SK-N-SH (cell line): ENCODE measurements at regions not wholly inside any gene's neighbourhood (a gene's known extent, or its start where the extent isn't known, plus 50 kb on each side); places are given as distances from the start of the nearest gene placed in this dataset.

Experiments
- CTCF ChIA-PET: fragments of 300-600, 350-600 bp; formaldehyde crosslinking; extraction: SDS; loops from one replicate; lab custom pipeline; 2021; lab: Yijun Ruan, JAX
- POLR2A ChIA-PET: fragments of 350-600 bp; sonication (Branson Sonifier 250); formaldehyde crosslinking; extraction: SDS; loops from one replicate; lab custom pipeline; 2020; ENCODE audit warnings: antibody characterized with exemption, inconsistent platforms; lab: Yijun Ruan, JAX
- DNase-seq: peaks from one replicate; pipeline ENCODE4 v3.0.0; 2012
- H2AFZ ChIP-seq: fragments of 200-600 bp; sonication (generic); 2 replicates; pipeline ENCODE4 v1.8.1; 2016; ENCODE audit warnings: antibody characterized with exemption, mild to moderate bottlenecking, low read depth
- H3F3A ChIP-seq: fragments of 200-600 bp; sonication (generic); replicated peaks from 2 replicates; pipeline ENCODE3; 2016; ENCODE audit warnings: antibody characterized with exemption, mild to moderate bottlenecking; ENCODE audit not compliant: insufficient read depth
- H3K27ac ChIP-seq, 2 experiments: fragments of 200-500 bp in 1 of 2; fragments of 200-600 bp in 1 of 2; sonication (Bioruptor generic) in 1 of 2; sonication (generic), shearing (Covaris generic) in 1 of 2; 2 replicates each; pipeline versions ENCODE4 v1.5.1 to v1.6.1; 2014 to 2016; ENCODE audit warnings: low read depth in 2 of 2, inconsistent platforms in 1 of 2, low read length in 1 of 2, mild to moderate bottlenecking in 1 of 2, mixed read lengths in 1 of 2
- H3K27me3 ChIP-seq: fragments of 200-600 bp; sonication (generic), shearing (Covaris generic); 2 replicates; pipeline ENCODE4 v1.6.1; 2016; ENCODE audit warnings: mixed run types; ENCODE audit not compliant: insufficient read depth
- H3K36me3 ChIP-seq, 2 experiments: fragments of 200-500 bp in 1 of 2; fragments of 200-600 bp in 1 of 2; sonication (Bioruptor generic) in 1 of 2; sonication (generic) in 1 of 2; replicated peaks in 1 of 2; 2 replicates each; pipeline versions ENCODE3 to v1.5.1; 2014 to 2016; ENCODE audit warnings: low read length in 1 of 2, mild to moderate bottlenecking in 1 of 2; ENCODE audit not compliant: insufficient read depth in 2 of 2, control insufficient read depth in 1 of 2
- H3K4me1 ChIP-seq, 2 experiments: fragments of 200-500 bp in 1 of 2; fragments of 200-600 bp in 1 of 2; sonication (Bioruptor generic) in 1 of 2; sonication (generic), shearing (Covaris generic) in 1 of 2; 2 replicates each; pipeline versions ENCODE4 v1.5.1 to v1.6.1; 2014 to 2016; ENCODE audit warnings: low read depth in 1 of 2, low read length in 1 of 2, mixed run types in 1 of 2; ENCODE audit not compliant: insufficient read depth in 2 of 2, control insufficient read depth in 1 of 2
- H3K4me2 ChIP-seq: fragments of 200-600 bp; sonication (generic), shearing (Covaris generic); 2 replicates; pipeline ENCODE4 v1.6.1; 2017; ENCODE audit warnings: mixed run types
- H3K4me3 ChIP-seq, 2 experiments: fragments of 200-500 bp in 1 of 2; fragments of 200-600 bp in 1 of 2; sonication (Bioruptor generic) in 1 of 2; sonication (generic), shearing (Covaris generic) in 1 of 2; 2 replicates each; pipeline versions ENCODE4 v1.5.1 to v1.8.1; 2014 to 2016; ENCODE audit warnings: low read depth in 2 of 2, inconsistent platforms in 1 of 2, low read length in 1 of 2, mild to moderate bottlenecking in 1 of 2, mixed read lengths in 1 of 2, moderate library complexity in 1 of 2
- H3K79me2 ChIP-seq: fragments of 200-600 bp; sonication (generic); 2 replicates; pipeline ENCODE4 v1.8.1; 2017; ENCODE audit warnings: mild to moderate bottlenecking; ENCODE audit not compliant: insufficient read depth
- H3K9ac ChIP-seq: fragments of 200-600 bp; sonication (generic); 2 replicates; pipeline ENCODE4 v1.6.1; 2017; ENCODE audit warnings: mixed run types
- H3K9me2 ChIP-seq: fragments of 200-600 bp; sonication (generic); 2 replicates; pipeline ENCODE4 v1.6.1; 2017; ENCODE audit warnings: mixed run types
- H3K9me3 ChIP-seq: fragments of 200-600 bp; sonication (generic); 2 replicates; pipeline ENCODE4 v1.6.1; 2017; ENCODE audit warnings: mixed run types, mild to moderate bottlenecking, moderate library complexity
- H4K20me1 ChIP-seq: fragments of 200-600 bp; sonication (generic); 2 replicates; pipeline ENCODE4 v1.6.1; 2017; ENCODE audit warnings: mild to moderate bottlenecking, mixed run types; ENCODE audit not compliant: insufficient read depth
- CHD2 ChIP-seq: fragments of 150-350 bp; IDR thresholded peaks from 2 replicates; pipeline ENCODE4 v1.6.1; 2018; ENCODE audit warnings: low read length; ENCODE audit not compliant: partially characterized antibody
- ELF1 ChIP-seq: IDR thresholded peaks from 2 replicates; pipeline ENCODE4 v1.4.0; 2012
- FOXM1 ChIP-seq: IDR thresholded peaks from 2 replicates; pipeline ENCODE4 v1.4.0; 2012; ENCODE audit warnings: low read depth, mild to moderate bottlenecking
- MEF2A ChIP-seq: IDR thresholded peaks from 2 replicates; pipeline ENCODE4 v1.4.0; 2012; ENCODE audit warnings: low read depth, borderline replicate concordance
- PBX3 ChIP-seq: IDR thresholded peaks from 2 replicates; pipeline ENCODE4; 2012
- RCOR1 ChIP-seq: fragments of 150-350 bp; IDR thresholded peaks from 2 replicates; pipeline ENCODE4 v1.6.1; 2017; ENCODE audit warnings: antibody characterized with exemption, low read length
- TCF12 ChIP-seq: IDR thresholded peaks from 2 replicates; pipeline ENCODE4 v1.4.0; 2012
- USF2 ChIP-seq: fragments of 150-350 bp; IDR thresholded peaks from 2 replicates; pipeline ENCODE4 v1.6.1; 2017; ENCODE audit warnings: antibody characterized with exemption, low read length, low read depth, borderline replicate concordance
- WGBS: methylation state at CpG from one replicate; pipeline ENCODE4 v1.1.6; 2017; ENCODE audit warnings: low lambda C conversion rate; 5-methylcytosine and 5-hydroxymethylcytosine counted together

- H3K27me3 ChIP-seq: no peaks in the 10 kb centered on the region
- CTCF ChIA-PET: interaction anchor here (0.6 kb wide), 1 partner anchor 1176 kb away, joined by 3 read pairs; no protein-coding TSS in a partner anchor
- no peaks in the 10 kb centered on the region for H3K79me2 ChIP-seq
- POLR2A ChIA-PET: no interaction called here
- H3K27ac ChIP-seq: no peak overlapping the region
- no peak overlapping the region for H2AFZ ChIP-seq
- no peaks in the 10 kb centered on the region for H4K20me1 ChIP-seq
- no peak overlapping the region for H3K9ac ChIP-seq
- no peak for TF ChIP-seq PBX3
- TF ChIP-seq CHD2: no peak
- no peak for TF ChIP-seq RCOR1
- TF ChIP-seq TCF12: no peak
- TF ChIP-seq USF2: no peak
- TF ChIP-seq, all 33 proteins: peak for 0
- WGBS: 33% methylated on average over 9 of the region's 9 CpGs
- Histone ChIP-seq H3K4me2 (no peak overlapping the region), H3K9me3 (no peaks in the 10 kb centered on the region), H3K9me2 (no peaks in the 10 kb centered on the region), H3K4me3 (no peak overlapping the region), H3K4me1 (peaks cover 0 to 4% of the 10 kb centered on the region in 2 experiments; a peak in 1 of 4 replicates), H3F3A (no peaks in the 10 kb centered on the region), H3K36me3 (no peaks in the 10 kb centered on the region)
- DNase-seq: no peak
Observed at GRCh38 chr9:105993116-105993854, 298.9 kb downstream of the TMEM38B start.

GRCh38 chr9:105993921-105994715 lies 299.8 kb downstream of the TMEM38B start:
- Histone ChIP-seq H3F3A (no peaks in the 10 kb centered on the region), H3K9ac (no peak overlapping the region), H3K79me2 (no peaks in the 10 kb centered on the region), H4K20me1 (no peaks in the 10 kb centered on the region), H3K27me3 (no peaks in the 10 kb centered on the region), H3K27ac (no peak overlapping the region), H2AFZ (no peak overlapping the region), H3K4me2 (no peak overlapping the region), H3K9me3 (no peaks in the 10 kb centered on the region), H3K9me2 (no peaks in the 10 kb centered on the region), H3K4me1 (peaks cover 0 to 2% of the 10 kb centered on the region in 2 experiments; a peak in 1 of 4 replicates), H3K36me3 (no peaks in the 10 kb centered on the region), H3K4me3 (no peak overlapping the region)
- no peak for TF ChIP-seq FOXM1
- TF ChIP-seq ELF1: no peak
- no peak for TF ChIP-seq MEF2A
- CTCF ChIA-PET: interaction anchor here (0.6 kb wide), 1 partner anchor 76 kb away, joined by 3 read pairs; no protein-coding TSS in a partner anchor
- 39% methylated on average over 8 of the region's 8 CpGs for WGBS
- DNase-seq: no peak
- POLR2A ChIA-PET: no interaction called here
